ENCODE measurements at regions not wholly inside any gene's neighbourhood (a gene's known extent, or its start where the extent isn't known, plus 50 kb on each side); places are given as distances from the start of the nearest gene placed in this dataset.

DNA sequence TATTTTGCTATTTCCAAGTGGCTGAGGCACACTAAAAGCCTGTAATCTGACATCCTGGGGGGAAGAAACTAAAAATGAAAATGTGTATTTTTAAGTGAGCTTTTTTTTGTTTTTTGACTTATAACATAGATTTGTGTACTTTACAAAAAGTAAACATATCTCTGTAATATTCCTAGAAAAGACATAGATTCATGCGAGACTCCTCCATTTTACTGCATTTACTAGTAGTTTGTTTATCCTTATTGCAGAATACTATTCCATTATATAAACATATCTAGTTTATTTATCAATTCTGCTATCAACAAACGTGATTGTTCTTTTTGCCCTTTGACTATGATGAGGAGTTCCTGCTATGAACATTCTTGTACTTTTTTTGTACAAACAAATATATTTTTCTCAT, 67.8 kb upstream of the PLSCR5 start:
- CTCF ChIA-PET, result no interaction called here
- intact Hi-C loops (cut with micrococcal nuclease; ENCODE audit: unreplicated experiment), result no loop called here
- no peak for FAIRE-seq

More for the DNA sequence above, 67.8 kb upstream of the PLSCR5 start:
- H3K27me3 ChIP-seq (replicated peaks in 1 of 2; ENCODE audit: control insufficient read depth in 2 of 2, insufficient read depth in 2 of 2, low read length in 1 of 2), result no peaks in the 10 kb centered on the region
- no peaks in the 10 kb centered on the region for H4K20me1 ChIP-seq (ENCODE audit: control insufficient read depth, insufficient read depth)
- ChIA-PET POLR2A (no interaction called here), RAD21 (ENCODE audit: unreplicated experiment) (no interaction called here), SMC1A (ENCODE audit: uncharacterized antibody, unreplicated experiment) (no interaction called here)
- H3K4me2 ChIP-seq (ENCODE audit: control insufficient read depth, insufficient read depth), result no peak overlapping the region
- 8% methylated on average over 2 of the region's 2 CpGs for WGBS (ENCODE audit: insufficient coverage, insufficient replicate concordance, low lambda C conversion rate, missing lambda C conversion rate)
- ATAC-seq, result no peak
- no peaks in the 10 kb centered on the region for H3K79me2 ChIP-seq (ENCODE audit: control insufficient read depth, insufficient read depth, low read length)
- DNase-seq (ENCODE audit: low read depth, low spot score), result no peak
- H2AFZ ChIP-seq (ENCODE audit: control insufficient read depth, low read depth, low read length), result no peak overlapping the region
- H3K36me3 ChIP-seq (ENCODE audit: control insufficient read depth in 2 of 2, insufficient read depth in 2 of 2, low read length in 1 of 2), result no peaks in the 10 kb centered on the region
- H3K27ac ChIP-seq (ENCODE audit: control insufficient read depth, insufficient read depth), result no peak overlapping the region
- H3K4me1 ChIP-seq (ENCODE audit: control insufficient read depth, insufficient read depth, low read length), result no peaks in the 10 kb centered on the region
- TF ChIP-seq RB1 (IDR thresholded peaks at IDR 0.05; ENCODE audit: borderline replicate concordance) (no peak), LARP7 (IDR thresholded peaks at IDR 0.05) (no peak), ZNF24 (IDR thresholded peaks at IDR 0.05) (no peak), EP300 (IDR thresholded peaks at IDR 0.05; ENCODE audit: borderline replicate concordance in 1 of 2, control insufficient read depth in 1 of 2, low read depth in 2 of 2, low read length in 2 of 2) (no peak), MXI1 (IDR thresholded peaks at IDR 0.05; ENCODE audit: low read depth, low read length) (no peak), RELA (IDR thresholded peaks at IDR 0.05; ENCODE audit: borderline replicate concordance, partially characterized antibody) (no peak), KLF5 (IDR thresholded peaks at IDR 0.05; ENCODE audit: partially characterized antibody) (no peak), NRF1 (conservative IDR thresholded peaks at IDR 0.05; ENCODE audit: low read depth, low read length) (no peak), HCFC1 (IDR thresholded peaks at IDR 0.05; ENCODE audit: low read length) (no peak), NR2C1 (IDR thresholded peaks at IDR 0.05) (no peak), BCL11A (IDR thresholded peaks at IDR 0.05; ENCODE audit: low read depth, low read length) (no peak), ZZZ3 (IDR thresholded peaks at IDR 0.05; ENCODE audit: control insufficient read depth, insufficient read length, low read depth) (no peak), CHD2 (IDR thresholded peaks at IDR 0.05; ENCODE audit: borderline replicate concordance, low read depth, low read length) (no peak), DPF2 (IDR thresholded peaks at IDR 0.05) (no peak), RBBP5 (conservative IDR thresholded peaks at IDR 0.05) (no peak), IKZF2 (IDR thresholded peaks at IDR 0.05) (no peak)
- TF ChIP-seq, protein P1, sequence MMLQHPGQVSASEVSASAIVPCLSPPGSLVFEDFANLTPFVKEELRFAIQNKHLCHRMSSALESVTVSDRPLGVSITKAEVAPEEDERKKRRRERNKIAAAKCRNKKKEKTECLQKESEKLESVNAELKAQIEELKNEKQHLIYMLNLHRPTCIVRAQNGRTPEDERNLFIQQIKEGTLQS (IDR thresholded peaks at IDR 0.05; ENCODE audit: borderline replicate concordance, extremely low read depth, low read depth, low read length), result no peak
- TF ChIP-seq, protein P2, sequence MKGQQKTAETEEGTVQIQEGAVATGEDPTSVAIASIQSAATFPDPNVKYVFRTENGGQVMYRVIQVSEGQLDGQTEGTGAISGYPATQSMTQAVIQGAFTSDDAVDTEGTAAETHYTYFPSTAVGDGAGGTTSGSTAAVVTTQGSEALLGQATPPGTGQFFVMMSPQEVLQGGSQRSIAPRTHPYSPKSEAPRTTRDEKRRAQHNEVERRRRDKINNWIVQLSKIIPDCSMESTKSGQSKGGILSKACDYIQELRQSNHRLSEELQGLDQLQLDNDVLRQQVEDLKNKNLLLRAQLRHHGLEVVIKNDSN (IDR thresholded peaks at IDR 0.05; ENCODE audit: borderline replicate concordance, extremely low read length, insufficient read depth, low read depth, low read length), result no peak
- TF ChIP-seq, protein P3, sequence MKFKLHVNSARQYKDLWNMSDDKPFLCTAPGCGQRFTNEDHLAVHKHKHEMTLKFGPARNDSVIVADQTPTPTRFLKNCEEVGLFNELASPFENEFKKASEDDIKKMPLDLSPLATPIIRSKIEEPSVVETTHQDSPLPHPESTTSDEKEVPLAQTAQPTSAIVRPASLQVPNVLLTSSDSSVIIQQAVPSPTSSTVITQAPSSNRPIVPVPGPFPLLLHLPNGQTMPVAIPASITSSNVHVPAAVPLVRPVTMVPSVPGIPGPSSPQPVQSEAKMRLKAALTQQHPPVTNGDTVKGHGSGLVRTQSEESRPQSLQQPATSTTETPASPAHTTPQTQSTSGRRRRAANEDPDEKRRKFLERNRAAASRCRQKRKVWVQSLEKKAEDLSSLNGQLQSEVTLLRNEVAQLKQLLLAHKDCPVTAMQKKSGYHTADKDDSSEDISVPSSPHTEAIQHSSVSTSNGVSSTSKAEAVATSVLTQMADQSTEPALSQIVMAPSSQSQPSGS (IDR thresholded peaks at IDR 0.05; ENCODE audit: low read length), result no peak
- TF ChIP-seq, protein P4, sequence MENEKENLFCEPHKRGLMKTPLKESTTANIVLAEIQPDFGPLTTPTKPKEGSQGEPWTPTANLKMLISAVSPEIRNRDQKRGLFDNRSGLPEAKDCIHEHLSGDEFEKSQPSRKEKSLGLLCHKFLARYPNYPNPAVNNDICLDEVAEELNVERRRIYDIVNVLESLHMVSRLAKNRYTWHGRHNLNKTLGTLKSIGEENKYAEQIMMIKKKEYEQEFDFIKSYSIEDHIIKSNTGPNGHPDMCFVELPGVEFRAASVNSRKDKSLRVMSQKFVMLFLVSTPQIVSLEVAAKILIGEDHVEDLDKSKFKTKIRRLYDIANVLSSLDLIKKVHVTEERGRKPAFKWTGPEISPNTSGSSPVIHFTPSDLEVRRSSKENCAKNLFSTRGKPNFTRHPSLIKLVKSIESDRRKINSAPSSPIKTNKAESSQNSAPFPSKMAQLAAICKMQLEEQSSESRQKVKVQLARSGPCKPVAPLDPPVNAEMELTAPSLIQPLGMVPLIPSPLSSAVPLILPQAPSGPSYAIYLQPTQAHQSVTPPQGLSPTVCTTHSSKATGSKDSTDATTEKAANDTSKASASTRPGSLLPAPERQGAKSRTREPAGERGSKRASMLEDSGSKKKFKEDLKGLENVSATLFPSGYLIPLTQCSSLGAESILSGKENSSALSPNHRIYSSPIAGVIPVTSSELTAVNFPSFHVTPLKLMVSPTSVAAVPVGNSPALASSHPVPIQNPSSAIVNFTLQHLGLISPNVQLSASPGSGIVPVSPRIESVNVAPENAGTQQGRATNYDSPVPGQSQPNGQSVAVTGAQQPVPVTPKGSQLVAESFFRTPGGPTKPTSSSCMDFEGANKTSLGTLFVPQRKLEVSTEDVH (IDR thresholded peaks at IDR 0.05; ENCODE audit: low read depth, partially characterized antibody), result no peak
- no peak overlapping the region for H3K9ac ChIP-seq (ENCODE audit: control insufficient read depth, insufficient read depth, low read length)
- BruUV-seq (replicated peaks), result no TSS peak
- no peaks in the 10 kb centered on the region for H3K9me3 ChIP-seq (replicated peaks; ENCODE audit: control insufficient read depth, insufficient read depth, low read length)
- in situ Hi-C loops (cut with MboI), result no loop called here
- H3K4me3 ChIP-seq, result no peak overlapping the region
